Activated CD8-positive, alpha-beta T cell treated with anti-CD3 and anti-CD28 coated beads, Interleukin-2, amount 10 ng/mL, durations not matched to agents 7 days and 5 days (primary cell): ENCODE measurements at regions not wholly inside any gene's neighbourhood (a gene's known extent, or its start where the extent isn't known, plus 50 kb on each side); places are given as distances from the start of the nearest gene placed in this dataset.

ENCODE experiments used
- ATAC-seq: fragments of 150-1000 bp; cut with Tn5 transposase; one replicate; pipeline ENCODE4 v1.10.0; 2021; ENCODE audit warnings: moderate library complexity
- CTCF ChIA-PET: fragments of 350-600 bp; sonication (Branson Sonifier 250); formaldehyde crosslinking; loops from one replicate; lab custom pipeline; 2021; ENCODE audit warnings: antibody characterized with exemption; lab: Charles Lee
- POLR2A ChIA-PET: fragments of 350-600 bp; sonication (Branson Sonifier 250); formaldehyde crosslinking; loops from one replicate; lab custom pipeline; 2021; ENCODE audit warnings: antibody characterized with exemption; lab: Charles Lee
- DNase-seq: peaks from one replicate; pipeline ENCODE4 v3.0.0-alpha.2; 2020
- H3K27ac Mint-ChIP-seq: one replicate; pipeline ENCODE4 v1.8.0; 2021; ENCODE audit warnings: mild to moderate bottlenecking, mixed read lengths
- H3K27me3 Mint-ChIP-seq: one replicate; pipeline ENCODE4 v1.8.0; 2021; ENCODE audit warnings: low read depth, mixed read lengths
- H3K36me3 Mint-ChIP-seq: one replicate; pipeline ENCODE4 v1.8.0; 2021; ENCODE audit warnings: low read depth, mixed read lengths
- H3K4me1 Mint-ChIP-seq: one replicate; pipeline ENCODE4 v1.8.0; 2021; ENCODE audit warnings: low read depth, mixed read lengths
- H3K4me3 Mint-ChIP-seq: one replicate; pipeline ENCODE4 v1.8.0; 2021; ENCODE audit warnings: mild to moderate bottlenecking, mixed read lengths
- H3K9me3 Mint-ChIP-seq: one replicate; pipeline ENCODE4 v1.8.0; 2022; ENCODE audit warnings: mixed read lengths; ENCODE audit not compliant: insufficient read depth

DNA sequence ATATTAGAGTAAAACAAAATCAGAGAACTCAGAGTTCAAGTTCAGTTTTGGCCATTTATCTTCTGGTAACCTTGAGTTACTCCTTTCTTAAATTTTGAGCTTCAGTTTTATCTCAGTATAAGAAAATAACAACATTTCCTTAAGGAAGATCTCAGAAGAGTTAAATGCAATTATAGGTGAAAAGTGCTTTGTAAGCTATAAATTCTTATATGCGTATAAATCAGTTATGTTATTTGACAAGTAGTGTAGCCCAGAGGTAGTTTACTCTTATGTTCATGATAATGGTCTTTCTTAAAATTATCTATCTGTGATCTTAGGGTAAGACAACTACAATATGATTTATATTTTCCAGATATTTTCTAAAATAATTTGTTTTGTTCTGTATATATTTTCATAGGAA is 89.8 kb downstream of the LHX9 start:
- no peak for ATAC-seq
- CTCF ChIA-PET = interaction anchor here (1.2 kb wide), 1 partner anchor 22 kb away, joined by 3 read pairs; no protein-coding TSS in a partner anchor
- H3K36me3 Mint-ChIP-seq = peaks cover 6% of the 10 kb centered on the region

DNA sequence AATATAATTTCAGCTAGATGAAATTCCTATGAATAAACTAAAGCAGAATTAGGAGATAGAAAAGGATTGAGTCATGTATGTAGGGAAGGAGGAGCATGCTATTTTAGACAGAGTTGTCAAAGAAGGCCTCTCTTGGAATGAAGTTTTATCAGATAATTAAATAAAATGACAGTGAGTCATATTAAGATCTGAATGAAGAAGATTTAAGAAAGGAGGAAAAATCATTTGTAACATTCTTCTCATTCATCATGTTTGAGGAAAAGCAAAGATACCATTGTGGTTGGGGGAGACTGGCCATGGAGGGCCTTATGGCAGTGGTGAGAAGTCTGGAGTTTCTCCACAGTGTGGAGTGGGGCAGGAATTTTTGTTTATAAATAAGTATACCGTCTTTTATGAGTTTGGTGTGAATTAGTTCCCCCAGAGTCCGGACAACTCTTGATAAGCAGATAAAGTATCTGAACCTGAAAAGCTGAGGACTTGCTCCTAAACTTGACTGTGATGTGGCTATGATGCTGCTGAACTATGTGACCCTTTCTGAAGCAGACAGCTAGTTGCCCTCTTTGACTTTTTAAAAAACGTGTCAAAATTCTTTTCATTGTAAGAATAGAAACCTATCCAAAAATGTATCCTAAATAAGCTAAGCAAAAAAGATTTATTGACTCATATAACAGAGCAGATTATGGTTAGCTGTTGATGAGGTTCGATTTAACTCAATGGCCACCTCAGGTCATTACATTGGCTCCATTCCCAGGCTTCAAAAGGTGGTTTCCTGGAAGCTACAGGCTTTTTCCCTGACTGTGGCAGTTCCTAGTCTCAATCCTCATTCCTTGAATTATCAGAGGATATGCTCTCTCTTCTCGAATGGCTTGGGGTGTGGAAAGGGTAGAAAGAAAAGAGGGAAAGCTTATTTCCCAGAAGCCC is 90.8 kb downstream of the LHX9 start:
- POLR2A ChIA-PET = no interaction called here
- DNase-seq = no peak
- H3K27me3 Mint-ChIP-seq = peaks cover 3% of the 10 kb centered on the region
- CTCF ChIA-PET = interaction anchor here (0.5 to 1.2 kb wide), 2 partner anchors 21 to 94 kb away, joined by 3 read pairs; no protein-coding TSS in a partner anchor
- H3K36me3 Mint-ChIP-seq = peaks cover 6% of the 10 kb centered on the region
- H3K9me3 Mint-ChIP-seq = no peaks in the 10 kb centered on the region
- no peak for ATAC-seq
- H3K4me1 Mint-ChIP-seq = no peaks in the 10 kb centered on the region
- H3K4me3 Mint-ChIP-seq = no peak overlapping the region
- H3K27ac Mint-ChIP-seq = no peak overlapping the region

More for the DNA sequence above, 89.8 kb downstream of the LHX9 start:
- POLR2A ChIA-PET = no interaction called here
- H3K9me3 Mint-ChIP-seq = no peaks in the 10 kb centered on the region
- no peak overlapping the region for H3K4me3 Mint-ChIP-seq
- H3K27me3 Mint-ChIP-seq = peaks cover 3% of the 10 kb centered on the region
- H3K27ac Mint-ChIP-seq = no peak overlapping the region
- DNase-seq = no peak
- no peaks in the 10 kb centered on the region for H3K4me1 Mint-ChIP-seq

DNA sequence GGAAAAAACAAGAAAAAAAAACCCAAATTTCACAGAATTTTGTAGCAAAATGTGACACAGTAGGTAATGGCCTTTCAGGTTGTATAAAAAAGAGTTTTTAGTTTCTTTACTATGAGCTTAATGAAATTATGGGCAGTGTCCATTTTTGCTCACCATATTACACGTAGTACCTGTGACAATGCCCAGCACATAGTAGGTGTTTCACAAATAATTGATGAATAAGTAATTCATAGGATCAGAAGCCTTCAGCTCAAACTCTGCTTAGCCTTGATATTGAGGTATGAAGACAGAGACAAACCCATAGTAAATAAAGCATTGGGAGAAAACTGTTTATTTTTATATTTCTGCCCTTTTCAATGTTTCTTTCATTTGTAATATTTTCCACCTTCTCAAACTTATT is 97.2 kb downstream of the LHX9 start:
- Mint-ChIP-seq H3K27me3 (peaks cover 2% of the 10 kb centered on the region), H3K36me3 (peaks cover 9% of the 10 kb centered on the region), H3K9me3 (peaks cover 6% of the 10 kb centered on the region), H3K4me1 (no peaks in the 10 kb centered on the region), H3K4me3 (no peak overlapping the region), H3K27ac (no peak overlapping the region)
- ChIA-PET POLR2A (no interaction called here), CTCF (interaction anchor here (1.6 kb wide), 1 partner anchor 74 kb away, joined by 3 read pairs; no protein-coding TSS in a partner anchor)
- ATAC-seq = no peak
- no peak for DNase-seq

DNA sequence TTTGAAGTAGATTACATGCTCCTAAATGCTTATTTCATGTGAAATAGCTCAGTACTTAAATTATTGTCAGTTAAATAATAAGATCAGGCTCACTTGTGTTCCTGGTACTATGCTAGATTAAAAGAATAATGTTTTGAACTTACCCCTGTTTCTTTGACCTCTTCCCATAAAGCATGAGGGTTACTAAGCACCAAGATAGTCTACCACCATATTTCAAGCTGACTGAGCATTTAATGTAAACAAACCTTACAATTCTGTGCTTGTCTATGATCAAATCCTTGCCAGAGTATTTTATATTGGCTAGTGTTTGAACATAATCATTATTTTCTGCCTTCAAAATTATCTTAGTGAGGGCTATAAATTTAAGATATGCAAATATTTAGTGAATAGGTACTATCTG is 98.1 kb downstream of the LHX9 start:
- ATAC-seq (no peak), DNase-seq (no peak)
- Mint-ChIP-seq H3K4me3 (no peak overlapping the region), H3K4me1 (no peaks in the 10 kb centered on the region), H3K9me3 (peaks cover 6% of the 10 kb centered on the region), H3K27me3 (peaks cover 2% of the 10 kb centered on the region), H3K36me3 (peaks cover 9% of the 10 kb centered on the region), H3K27ac (no peak overlapping the region)
- POLR2A ChIA-PET = no interaction called here
- CTCF ChIA-PET = interaction anchor here (1.0 kb wide), 1 partner anchor 67 kb away, joined by 3 read pairs; no protein-coding TSS in a partner anchor

DNA sequence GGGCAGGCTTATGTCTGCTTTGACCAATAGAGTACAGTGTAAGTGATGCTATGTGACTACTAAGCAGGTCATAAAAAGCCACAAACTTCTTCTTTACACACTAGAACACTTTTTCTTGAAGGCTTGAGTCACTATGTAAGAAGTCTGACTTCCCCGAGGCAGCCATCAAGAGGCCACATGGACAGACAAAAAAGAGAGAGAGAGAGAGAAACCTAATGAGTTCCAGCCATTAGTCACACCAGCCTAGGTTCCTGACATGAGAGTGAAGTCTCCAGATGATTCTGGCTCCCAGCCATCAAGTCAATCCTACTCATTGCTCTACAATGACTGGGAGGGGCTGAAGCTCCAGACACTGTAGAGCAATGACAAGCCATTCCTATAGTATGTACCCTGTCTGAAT is 101.4 kb downstream of the LHX9 start:
- CTCF ChIA-PET = no interaction called here
- Mint-ChIP-seq H3K4me3 (no peak overlapping the region), H3K36me3 (peaks cover 3% of the 10 kb centered on the region), H3K4me1 (no peaks in the 10 kb centered on the region), H3K9me3 (peaks cover 6% of the 10 kb centered on the region), H3K27ac (no peak overlapping the region), H3K27me3 (peaks cover 2% of the 10 kb centered on the region)
- POLR2A ChIA-PET = interaction anchor here (0.6 kb wide), 1 partner anchor 629 kb away, joined by 3 read pairs; no protein-coding TSS in a partner anchor
- DNase-seq (no peak), ATAC-seq (no peak)

DNA sequence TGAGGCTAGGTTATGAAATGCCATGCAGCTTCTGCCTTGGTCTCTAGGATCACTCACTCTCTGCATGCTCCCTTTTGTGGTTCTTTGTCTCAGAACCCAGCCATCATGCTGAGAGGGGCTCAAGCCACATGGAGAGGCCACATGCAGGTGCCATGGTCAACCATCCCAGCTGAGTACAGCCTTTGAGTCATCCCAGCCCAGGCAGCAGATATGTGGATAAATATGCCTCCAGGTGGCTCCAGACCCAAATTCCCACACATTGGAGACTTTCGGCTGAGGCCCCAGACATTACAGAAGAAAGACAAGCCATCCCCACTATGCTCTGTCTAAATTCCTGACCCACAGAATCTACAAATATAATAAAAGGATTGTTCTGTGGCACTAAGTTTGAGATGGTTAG is 102.0 kb downstream of the LHX9 start:
- Mint-ChIP-seq H3K9me3 (no peaks in the 10 kb centered on the region), H3K36me3 (no peaks in the 10 kb centered on the region), H3K27me3 (no peaks in the 10 kb centered on the region), H3K27ac (no peak overlapping the region), H3K4me3 (no peak overlapping the region), H3K4me1 (no peaks in the 10 kb centered on the region)
- POLR2A ChIA-PET = interaction anchor here (0.6 kb wide), 1 partner anchor 628 kb away, joined by 3 read pairs; no protein-coding TSS in a partner anchor
- no peak for ATAC-seq
- DNase-seq = no peak
- CTCF ChIA-PET = no interaction called here

DNA sequence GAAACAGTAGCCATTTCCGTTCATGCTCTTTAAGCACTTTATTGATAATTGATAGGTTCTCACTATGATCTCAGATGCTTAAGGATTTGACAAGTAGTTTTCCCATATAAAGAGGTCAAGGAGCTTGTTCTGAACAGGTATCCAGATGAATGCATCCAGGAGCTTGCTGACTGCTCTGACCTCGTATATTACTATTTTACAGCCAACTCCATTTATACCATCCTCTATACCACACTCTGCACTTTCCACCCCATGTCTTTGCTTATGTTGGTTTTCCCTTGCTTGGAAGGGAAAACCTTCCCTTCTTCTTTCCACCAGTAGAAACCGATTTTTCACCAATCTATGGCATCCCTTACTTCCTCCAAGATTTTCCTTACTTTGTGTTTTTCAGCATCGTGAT is 107.2 kb downstream of the LHX9 start:
- Mint-ChIP-seq H3K4me1 (no peaks in the 10 kb centered on the region), H3K4me3 (no peak overlapping the region), H3K9me3 (no peaks in the 10 kb centered on the region), H3K27ac (no peak overlapping the region), H3K36me3 (no peaks in the 10 kb centered on the region), H3K27me3 (peaks cover 4% of the 10 kb centered on the region)
- no peak for ATAC-seq
- DNase-seq = no peak
- ChIA-PET CTCF (no interaction called here), POLR2A (no interaction called here)

DNA sequence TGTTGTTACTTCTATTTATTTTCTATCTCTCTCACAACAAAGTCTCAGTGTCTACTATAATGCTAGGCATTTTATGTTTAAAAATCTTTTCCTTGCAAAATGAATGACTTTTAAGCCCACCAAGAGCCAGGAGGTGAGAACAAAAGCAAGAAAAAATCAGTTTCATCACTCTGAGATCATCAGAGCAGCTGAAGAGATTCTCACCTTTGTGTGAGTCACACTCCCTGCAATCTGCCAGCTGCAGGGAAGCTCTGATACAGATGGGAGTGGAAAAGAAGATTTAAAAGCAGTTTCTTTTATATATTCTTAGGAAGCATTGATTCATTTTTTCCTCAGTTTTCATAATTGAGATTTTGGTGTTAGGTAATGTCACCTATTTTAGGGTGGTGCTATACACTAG is 107.6 kb downstream of the LHX9 start:
- H3K4me1 Mint-ChIP-seq = no peaks in the 10 kb centered on the region
- H3K36me3 Mint-ChIP-seq = no peaks in the 10 kb centered on the region
- ATAC-seq (no peak), DNase-seq (no peak)
- ChIA-PET POLR2A (no interaction called here), CTCF (no interaction called here)
- H3K9me3 Mint-ChIP-seq = no peaks in the 10 kb centered on the region
- peaks cover 4% of the 10 kb centered on the region for H3K27me3 Mint-ChIP-seq
- H3K27ac Mint-ChIP-seq = no peak overlapping the region
- no peak overlapping the region for H3K4me3 Mint-ChIP-seq

DNA sequence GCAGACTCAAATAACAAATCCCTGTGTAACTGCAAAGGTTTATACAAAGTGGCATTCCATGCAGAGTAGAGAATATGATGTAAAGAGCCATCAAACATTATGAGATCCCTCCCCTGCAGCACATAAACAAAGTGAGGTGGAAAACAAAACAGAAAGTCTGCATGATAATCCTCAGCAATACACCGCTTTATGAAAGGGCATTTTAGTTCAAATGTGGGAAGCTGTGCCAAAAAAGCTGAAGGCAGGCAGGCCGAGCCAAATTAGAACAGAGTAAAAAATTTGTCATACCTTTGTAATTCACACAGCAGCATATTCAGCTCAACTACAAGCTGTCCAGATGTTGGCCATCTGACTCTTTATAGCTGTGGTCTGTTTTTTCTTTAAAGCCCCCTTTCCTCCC is 113.5 kb downstream of the LHX9 start:
- POLR2A ChIA-PET = no interaction called here
- H3K27me3 Mint-ChIP-seq = no peaks in the 10 kb centered on the region

DNA sequence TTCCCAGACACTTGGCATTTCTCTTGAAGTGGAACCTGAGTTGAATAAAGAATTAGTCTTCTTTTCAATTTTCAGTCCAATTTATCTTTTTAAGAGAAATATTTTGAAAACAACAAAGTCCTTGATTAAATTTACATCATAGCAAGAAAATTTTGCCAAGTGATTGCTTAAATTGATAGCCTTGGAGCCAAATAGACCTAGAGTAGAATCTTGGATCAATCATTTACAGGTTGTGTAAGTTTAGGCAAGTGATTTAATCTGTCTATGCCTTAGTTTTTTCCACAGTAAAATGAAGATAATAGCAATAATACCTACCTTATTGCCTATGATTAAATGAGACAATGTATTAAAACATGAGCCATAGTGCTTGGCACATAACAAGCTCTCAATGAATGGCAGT is 113.9 kb downstream of the LHX9 start:
- H3K27me3 Mint-ChIP-seq = no peaks in the 10 kb centered on the region
- peaks cover 7% of the 10 kb centered on the region for H3K4me1 Mint-ChIP-seq
- H3K36me3 Mint-ChIP-seq = no peaks in the 10 kb centered on the region
- ATAC-seq (no peak), DNase-seq (no peak)
- no peaks in the 10 kb centered on the region for H3K9me3 Mint-ChIP-seq
- ChIA-PET POLR2A (interaction anchor here (1.0 kb wide), 1 partner anchor 9 kb away, joined by 3 read pairs; no protein-coding TSS in a partner anchor), CTCF (interaction anchor here (1.0 kb wide), 1 partner anchor 9 kb away, joined by 5 read pairs; no protein-coding TSS in a partner anchor)
- no peak overlapping the region for H3K27ac Mint-ChIP-seq
- H3K4me3 Mint-ChIP-seq = no peak overlapping the region

More for the DNA sequence above, 113.5 kb downstream of the LHX9 start:
- no peaks in the 10 kb centered on the region for H3K36me3 Mint-ChIP-seq
- DNase-seq (no peak), ATAC-seq (no peak)
- CTCF ChIA-PET = interaction anchor here (1.0 kb wide), 1 partner anchor 8 kb away, joined by 5 read pairs; no protein-coding TSS in a partner anchor
- H3K4me1 Mint-ChIP-seq = peaks cover 7% of the 10 kb centered on the region
- no peak overlapping the region for H3K4me3 Mint-ChIP-seq
- H3K9me3 Mint-ChIP-seq = no peaks in the 10 kb centered on the region
- no peak overlapping the region for H3K27ac Mint-ChIP-seq

DNA sequence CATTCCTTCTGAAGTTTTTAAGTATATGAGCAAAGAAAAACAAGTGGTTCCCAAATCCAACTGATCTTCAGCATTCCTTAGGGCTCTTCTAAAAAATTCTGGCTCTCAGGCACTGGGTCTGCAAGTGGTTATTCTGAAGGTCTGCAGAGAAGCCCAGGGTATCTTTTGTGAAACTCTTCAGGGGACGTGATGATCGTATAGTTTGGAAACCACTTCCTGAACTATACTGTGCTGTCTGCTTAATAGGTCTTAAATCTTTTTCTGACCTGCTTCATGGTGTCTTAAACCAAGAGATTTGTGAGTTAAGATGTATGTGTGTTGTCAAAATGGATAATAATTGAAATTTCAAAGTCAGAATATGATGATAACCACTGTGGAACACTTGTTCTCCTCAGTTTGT is 115.5 kb downstream of the LHX9 start:
- DNase-seq = no peak
- Mint-ChIP-seq H3K4me1 (peaks cover 7% of the 10 kb centered on the region), H3K36me3 (no peaks in the 10 kb centered on the region), H3K9me3 (no peaks in the 10 kb centered on the region), H3K27me3 (no peaks in the 10 kb centered on the region), H3K4me3 (no peak overlapping the region), H3K27ac (no peak overlapping the region)
- ChIA-PET POLR2A (no interaction called here), CTCF (no interaction called here)
- no peak for ATAC-seq

DNA sequence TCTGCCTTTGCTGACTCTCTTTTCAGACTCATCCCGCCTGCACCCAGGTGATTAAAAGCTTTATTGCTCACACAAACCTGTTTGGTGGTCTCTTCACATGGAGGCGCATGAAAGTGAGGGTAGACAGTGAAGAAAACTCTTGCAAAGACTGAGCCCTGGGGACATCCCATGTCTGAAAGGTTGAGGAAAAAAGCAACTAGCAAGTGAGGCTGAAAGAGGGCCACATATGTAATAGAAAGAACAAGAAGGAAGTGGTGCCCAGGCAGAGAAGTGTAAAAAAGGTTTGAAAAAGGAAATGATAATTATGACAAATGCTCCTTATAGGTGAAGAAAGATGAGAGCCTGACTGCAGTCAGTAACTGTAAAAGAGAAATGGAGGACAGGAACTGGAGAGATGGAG is 115.9 kb upstream of the NEK7 start:
- Mint-ChIP-seq H3K4me3 (no peak overlapping the region), H3K36me3 (peaks cover 2% of the 10 kb centered on the region), H3K9me3 (peaks cover 2% of the 10 kb centered on the region), H3K27ac (no peak overlapping the region), H3K27me3 (no peaks in the 10 kb centered on the region), H3K4me1 (no peaks in the 10 kb centered on the region)
- DNase-seq = no peak
- no peak for ATAC-seq
- ChIA-PET POLR2A (no interaction called here), CTCF (no interaction called here)
